Neural cell (in vitro differentiated cells): ENCODE measurements at regions not wholly inside any gene's neighbourhood (a gene's known extent, or its start where the extent isn't known, plus 50 kb on each side); places are given as distances from the start of the nearest gene placed in this dataset.
"Not testable (repeated sequence)": the region's sequence is repeated elsewhere in the genome, so short reads cannot be mapped to it uniquely, and the experiment has no call there.

Source experiments
- H2AFZ ChIP-seq: fragments of 200-600, 300-800 bp; sonication (generic), shearing (Covaris generic); 2 replicates; pipeline ENCODE4 v1.6.0; 2014; ENCODE audit warnings: low read depth, mild to moderate bottlenecking, antibody characterized with exemption, low read length, moderate library complexity
- H3F3A ChIP-seq: fragments of 200-600 bp; shearing (Covaris generic); 2 replicates; pipeline ENCODE4 v1.6.1; 2016; ENCODE audit warnings: mild to moderate bottlenecking, moderate library complexity, mixed read lengths, antibody characterized with exemption, low read length; ENCODE audit not compliant: insufficient read depth, poor library complexity, severe bottlenecking
- H3K27ac ChIP-seq: fragments of 200-600, 300-800 bp; sonication (generic), shearing (Covaris generic); 2 replicates; pipeline ENCODE4 v1.5.1; 2014; ENCODE audit warnings: mild to moderate bottlenecking, low read length, moderate library complexity
- H3K27me3 ChIP-seq: fragments of 300-800, 200-600 bp; sonication (generic), shearing (Covaris generic); 2 replicates; pipeline ENCODE4 v1.6.0; 2014; ENCODE audit warnings: mild to moderate bottlenecking, low read depth, low read length, moderate library complexity; ENCODE audit not compliant: insufficient read depth
- H3K36me3 ChIP-seq: fragments of 300-800, 200-600 bp; sonication (generic), shearing (Covaris generic); 2 replicates; pipeline ENCODE4 v1.5.1; 2014; ENCODE audit warnings: mild to moderate bottlenecking, antibody characterized with exemption, low read length, moderate library complexity; ENCODE audit not compliant: insufficient read depth
- H3K4me2 ChIP-seq: fragments of 300-800, 200-600 bp; sonication (generic), shearing (Covaris generic); 2 replicates; pipeline ENCODE4 v1.6.0; 2014; ENCODE audit warnings: mild to moderate bottlenecking, low read length
- H3K4me3 ChIP-seq: fragments of 300-800, 200-600 bp; sonication (generic), shearing (Covaris generic); 2 replicates; pipeline ENCODE4 v1.5.1; 2014; ENCODE audit warnings: mild to moderate bottlenecking, low read length, moderate library complexity
- H3K79me2 ChIP-seq: fragments of 200-600 bp; shearing (Covaris generic); replicated peaks from 2 replicates; pipeline ENCODE4 v1.6.0; 2014; ENCODE audit warnings: mild to moderate bottlenecking, low read length, moderate library complexity; ENCODE audit not compliant: insufficient read depth
- H3K9ac ChIP-seq: fragments of 300-800, 200-600 bp; sonication (generic), shearing (Covaris generic); 2 replicates; pipeline ENCODE4 v1.6.1; 2016; ENCODE audit warnings: mild to moderate bottlenecking, low read length, mixed read lengths
- H3K9me2 ChIP-seq: fragments of 200-600 bp; shearing (Covaris generic); 2 replicates; pipeline ENCODE4 v1.6.1; 2016; ENCODE audit warnings: mild to moderate bottlenecking, low read length, mixed read lengths; ENCODE audit not compliant: insufficient read depth
- H3K9me3 ChIP-seq: fragments of 200-600, 300-800 bp; sonication (generic), shearing (Covaris generic); 2 replicates; pipeline ENCODE4 v1.6.1; 2016; ENCODE audit warnings: mild to moderate bottlenecking, mixed run types, low read length, moderate library complexity, mixed read lengths
- H4K20me1 ChIP-seq: fragments of 200-600 bp; shearing (Covaris generic); 2 replicates; pipeline ENCODE4 v1.6.1; 2016; ENCODE audit warnings: mild to moderate bottlenecking, mixed run types; ENCODE audit not compliant: insufficient read depth
- EP300 ChIP-seq: fragments of 450-650 bp; conservative IDR thresholded peaks from 2 replicates; pipeline ENCODE4 v1.6.1; 2014; ENCODE audit warnings: antibody characterized with exemption, mild to moderate bottlenecking, moderate library complexity; ENCODE audit not compliant: poor library complexity, severe bottlenecking
- EZH2 ChIP-seq: fragments of 200-600, 300-800 bp; shearing (Covaris generic), sonication (generic); IDR thresholded peaks from 2 replicates; pipeline ENCODE4 v1.6.1; 2014; ENCODE audit warnings: antibody characterized with exemption, low read length, borderline replicate concordance, mild to moderate bottlenecking; ENCODE audit not compliant: insufficient read depth, poor library complexity, severe bottlenecking
- MXI1 ChIP-seq: fragments of 450-650 bp; conservative IDR thresholded peaks from 2 replicates; pipeline ENCODE4 v1.6.1; 2014; ENCODE audit warnings: antibody characterized with exemption, mild to moderate bottlenecking; ENCODE audit not compliant: poor library complexity, severe bottlenecking
- POLR2AphosphoS5 ChIP-seq: IDR thresholded peaks from 2 replicates; pipeline ENCODE4 v1.6.1; 2012
- RAD21 ChIP-seq: fragments of 450-650 bp; conservative IDR thresholded peaks from 2 replicates; pipeline ENCODE4 v1.6.1; 2014; ENCODE audit warnings: antibody characterized with exemption, mild to moderate bottlenecking, moderate library complexity
- REST ChIP-seq: IDR thresholded peaks from 2 replicates; pipeline ENCODE4 v1.6.1; 2012; ENCODE audit warnings: borderline replicate concordance
- SMC3 ChIP-seq: fragments of 450-650 bp; conservative IDR thresholded peaks from 2 replicates; pipeline ENCODE4 v1.6.1; 2014; ENCODE audit warnings: antibody characterized with exemption, mild to moderate bottlenecking, moderate library complexity; ENCODE audit not compliant: poor library complexity
- TAF1 ChIP-seq: IDR thresholded peaks from 2 replicates; pipeline ENCODE4 v1.6.1; 2012; ENCODE audit warnings: low read depth
- TF ChIP-seq, protein P1 (sequence below): fragments of 450-650 bp; IDR thresholded peaks from 2 replicates; pipeline ENCODE4 v1.5.1; 2014; ENCODE audit warnings: antibody characterized with exemption, mild to moderate bottlenecking, moderate library complexity; ENCODE audit not compliant: poor library complexity, severe bottlenecking

- Histone ChIP-seq H3K27ac (no peak overlapping the region), H3K4me2 (no peak overlapping the region), H3K79me2 (peaks cover 64% of the 10 kb centered on the region), H3K9ac (no peak overlapping the region), H3K36me3 (no peaks in the 10 kb centered on the region), H3F3A (no peaks in the 10 kb centered on the region), H4K20me1 (no peaks in the 10 kb centered on the region), H3K4me3 (no peak overlapping the region), H3K27me3 (no peaks in the 10 kb centered on the region), H2AFZ (no peak overlapping the region), H3K9me3 (no peaks in the 10 kb centered on the region), H3K9me2 (no peaks in the 10 kb centered on the region)
- TF ChIP-seq TAF1 (no peak), POLR2AphosphoS5 (no peak), SMC3 (no peak), EP300 (no peak), MXI1 (no peak), REST (no peak), EZH2 (no peak), RAD21 (no peak)
- TF ChIP-seq, protein P1, sequence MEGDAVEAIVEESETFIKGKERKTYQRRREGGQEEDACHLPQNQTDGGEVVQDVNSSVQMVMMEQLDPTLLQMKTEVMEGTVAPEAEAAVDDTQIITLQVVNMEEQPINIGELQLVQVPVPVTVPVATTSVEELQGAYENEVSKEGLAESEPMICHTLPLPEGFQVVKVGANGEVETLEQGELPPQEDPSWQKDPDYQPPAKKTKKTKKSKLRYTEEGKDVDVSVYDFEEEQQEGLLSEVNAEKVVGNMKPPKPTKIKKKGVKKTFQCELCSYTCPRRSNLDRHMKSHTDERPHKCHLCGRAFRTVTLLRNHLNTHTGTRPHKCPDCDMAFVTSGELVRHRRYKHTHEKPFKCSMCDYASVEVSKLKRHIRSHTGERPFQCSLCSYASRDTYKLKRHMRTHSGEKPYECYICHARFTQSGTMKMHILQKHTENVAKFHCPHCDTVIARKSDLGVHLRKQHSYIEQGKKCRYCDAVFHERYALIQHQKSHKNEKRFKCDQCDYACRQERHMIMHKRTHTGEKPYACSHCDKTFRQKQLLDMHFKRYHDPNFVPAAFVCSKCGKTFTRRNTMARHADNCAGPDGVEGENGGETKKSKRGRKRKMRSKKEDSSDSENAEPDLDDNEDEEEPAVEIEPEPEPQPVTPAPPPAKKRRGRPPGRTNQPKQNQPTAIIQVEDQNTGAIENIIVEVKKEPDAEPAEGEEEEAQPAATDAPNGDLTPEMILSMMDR = no peak
Observed at GRCh38 chr6:56831334-56831733, 123.6 kb upstream of the BEND6 start.

DNA sequence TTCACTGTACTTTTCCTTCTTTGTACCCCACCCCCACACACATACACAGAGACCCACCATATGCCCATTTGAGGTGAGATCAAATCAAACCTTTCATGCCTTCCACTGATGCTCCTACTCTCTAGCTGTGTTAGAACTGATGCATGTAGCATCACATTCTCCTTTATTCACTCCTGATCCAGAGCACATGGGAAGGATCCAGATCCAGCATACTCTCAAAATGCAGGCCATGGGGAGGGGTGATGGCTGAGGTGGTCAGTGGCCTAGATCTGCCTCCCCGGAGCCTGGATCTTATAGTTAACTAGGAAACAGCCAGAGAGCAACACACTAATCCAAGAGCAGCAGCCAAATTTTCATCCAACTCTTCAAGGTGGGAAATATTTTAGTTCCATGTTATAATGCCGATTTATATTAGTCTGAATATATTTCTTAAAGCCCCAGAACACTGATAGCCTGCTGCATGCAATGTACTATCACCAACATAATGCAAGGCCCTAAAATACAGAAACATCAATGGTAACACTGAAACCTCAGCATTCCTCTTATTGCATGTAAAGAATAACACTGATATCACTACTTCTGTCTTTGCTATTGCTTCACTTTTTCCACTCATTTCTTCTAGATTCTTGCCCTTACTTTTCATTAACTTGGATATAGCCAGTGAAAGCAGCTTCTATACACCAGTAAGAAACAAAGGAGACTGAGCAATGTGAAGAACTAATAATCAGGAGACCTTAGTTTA lies 126.8 kb upstream of the BEND6 start:
- Histone ChIP-seq H3K27ac (no peak overlapping the region), H3K79me2 (peaks cover 45% of the 10 kb centered on the region), H3K9me2 (no peaks in the 10 kb centered on the region), H3K4me3 (no peak overlapping the region), H3K36me3 (no peaks in the 10 kb centered on the region), H3K9me3 (no peaks in the 10 kb centered on the region), H4K20me1 (no peaks in the 10 kb centered on the region), H3F3A (no peaks in the 10 kb centered on the region), H2AFZ (no peak overlapping the region), H3K4me2 (no peak overlapping the region), H3K9ac (no peak overlapping the region), H3K27me3 (no peaks in the 10 kb centered on the region)
- no peak for TF ChIP-seq TAF1

DNA sequence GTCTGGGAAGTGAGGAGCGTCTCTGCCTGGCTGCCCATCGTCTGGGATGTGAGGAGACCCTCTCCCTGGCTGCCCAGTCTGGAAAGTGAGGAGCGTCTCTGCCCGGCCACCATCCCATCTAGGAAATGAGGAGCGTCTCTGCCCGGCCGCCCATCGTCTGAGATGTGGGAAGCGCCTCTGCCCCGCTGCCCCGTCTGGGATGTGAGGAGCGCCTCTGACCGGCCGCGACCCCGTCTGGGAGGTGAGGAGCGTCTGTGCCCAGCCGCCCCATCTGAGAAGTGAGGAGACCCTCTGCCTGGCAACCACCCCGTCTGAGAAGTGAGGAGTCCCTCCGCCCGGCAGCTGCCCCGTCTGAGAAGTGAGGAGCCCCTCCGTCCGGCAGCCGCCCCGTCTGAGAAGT lies 130.5 kb upstream of the BEND6 start:
- not testable (repeated sequence) for H3K36me3 ChIP-seq, H3K9ac ChIP-seq, H3K9me3 ChIP-seq, H3K4me3 ChIP-seq, H4K20me1 ChIP-seq, H3K4me2 ChIP-seq, H3K27me3 ChIP-seq, H3F3A ChIP-seq, H3K9me2 ChIP-seq, H2AFZ ChIP-seq, H3K27ac ChIP-seq
- peaks cover 41% of the 10 kb centered on the region for H3K79me2 ChIP-seq
